ENCODE measurements at regions not wholly inside any gene's neighbourhood (a gene's known extent, or its start where the extent isn't known, plus 50 kb on each side); places are given as distances from the start of the nearest gene placed in this dataset.

- TF ChIP-seq CTCF (IDR thresholded peaks at IDR 0.05; ENCODE audit: low read depth, low read length) (no peak), EZH2phosphoT487 (IDR thresholded peaks at IDR 0.05; ENCODE audit: low read depth) (no peak)
Measured at GRCh38 chr2:2808551-2809058, 477.5 kb upstream of the MYT1L start.
